SK-N-SH treated with all-trans-retinoic acid at 6 μM for 48 hours (cell line): ENCODE measurements at regions not wholly inside any gene's neighbourhood (a gene's known extent, or its start where the extent isn't known, plus 50 kb on each side); places are given as distances from the start of the nearest gene placed in this dataset.

Source experiments
- ATAC-seq: fragments of 200-7000 bp; cut with Tn5 transposase; 3 replicates; pipeline ENCODE4 v1.9.1; 2020; ENCODE audit warnings: mild to moderate bottlenecking, moderate library complexity
- ARNTL ChIP-seq: fragments of 450-650 bp; formaldehyde crosslinking; IDR thresholded peaks from 2 replicates; pipeline ENCODE4 v1.5.0; 2020; ENCODE audit warnings: low read depth, mild to moderate bottlenecking, moderate library complexity, borderline replicate concordance
- BACH2 ChIP-seq: fragments of 250-450 bp; sonication (Bioruptor Pico); IDR thresholded peaks from 2 replicates; pipeline ENCODE4 v1.9.0; 2021; ENCODE audit warnings: mild to moderate bottlenecking, borderline replicate concordance
- CSDC2 ChIP-seq: fragments of 250-450 bp; sonication (Bioruptor Pico); IDR thresholded peaks from 2 replicates; pipeline ENCODE4 v1.5.0; 2020; ENCODE audit warnings: mild to moderate bottlenecking, moderate library complexity
- ESRRG ChIP-seq: fragments of 250-450 bp; sonication (Bioruptor Pico); IDR thresholded peaks from 2 replicates; pipeline ENCODE4 v1.6.1; 2021; ENCODE audit warnings: mild to moderate bottlenecking
- GLIS3 ChIP-seq: fragments of 250-450 bp; sonication (Bioruptor Pico); IDR thresholded peaks from 2 replicates; pipeline ENCODE4 v1.5.0; 2020; ENCODE audit warnings: mild to moderate bottlenecking, moderate library complexity
- ISL1 ChIP-seq: fragments of 250-450 bp; sonication (Bioruptor Pico); IDR thresholded peaks from 2 replicates; pipeline ENCODE4 v2.1.2; 2022; ENCODE audit warnings: mild to moderate bottlenecking, moderate library complexity
- OSR1 ChIP-seq: fragments of 250-450 bp; sonication (Bioruptor Pico); IDR thresholded peaks from 2 replicates; pipeline ENCODE4 v1.8.0; 2022; ENCODE audit warnings: moderate library complexity, mild to moderate bottlenecking, inconsistent platforms
- POU6F1 ChIP-seq: fragments of 250-450 bp; sonication (Bioruptor Pico); IDR thresholded peaks from 2 replicates; pipeline ENCODE4 v1.8.0; 2021; ENCODE audit warnings: low read depth, mild to moderate bottlenecking, moderate library complexity, borderline replicate concordance
- PPARA ChIP-seq: fragments of 250-450 bp; sonication (Bioruptor Pico); IDR thresholded peaks from 2 replicates; pipeline ENCODE4 v1.5.0; 2020; ENCODE audit warnings: mild to moderate bottlenecking, borderline replicate concordance
- RARB ChIP-seq: fragments of 250-450 bp; sonication (Bioruptor Pico); IDR thresholded peaks from 2 replicates; pipeline ENCODE4 v1.8.0; 2021; ENCODE audit warnings: mild to moderate bottlenecking, moderate library complexity
- SNAI2 ChIP-seq: fragments of 250-450 bp; sonication (Bioruptor Pico); IDR thresholded peaks from 2 replicates; pipeline ENCODE4 v1.5.0; 2020; ENCODE audit warnings: mild to moderate bottlenecking, moderate library complexity
- TCF4 ChIP-seq: fragments of 250-450 bp; sonication (Bioruptor Pico); IDR thresholded peaks from 2 replicates; pipeline ENCODE4 v1.8.0; 2021; ENCODE audit warnings: mild to moderate bottlenecking, moderate library complexity, borderline replicate concordance
- TOX ChIP-seq: fragments of 250-450 bp; sonication (Bioruptor Pico); IDR thresholded peaks from 2 replicates; pipeline ENCODE4 v1.8.0; 2021; ENCODE audit warnings: mild to moderate bottlenecking, moderate library complexity, borderline replicate concordance
- TSHZ2 ChIP-seq: fragments of 250-450 bp; sonication (Bioruptor Pico); IDR thresholded peaks from 2 replicates; pipeline ENCODE4 v1.5.0; 2020; ENCODE audit warnings: mild to moderate bottlenecking, moderate library complexity
- ZC3H10 ChIP-seq: fragments of 250-450 bp; sonication (Bioruptor Pico); IDR thresholded peaks from 2 replicates; pipeline ENCODE4 v1.5.1; 2021; ENCODE audit warnings: mild to moderate bottlenecking, moderate library complexity
- ZFP3 ChIP-seq: fragments of 250-450 bp; sonication (Bioruptor Pico); IDR thresholded peaks from 2 replicates; pipeline ENCODE4 v1.5.0; 2020; ENCODE audit warnings: mild to moderate bottlenecking, moderate library complexity
- ZFP30 ChIP-seq: fragments of 450-650 bp; formaldehyde crosslinking; IDR thresholded peaks from 2 replicates; pipeline ENCODE4 v1.5.0; 2022; ENCODE audit warnings: mild to moderate bottlenecking, moderate library complexity
- ZNF565 ChIP-seq: fragments of 450-650 bp; formaldehyde crosslinking; conservative IDR thresholded peaks from 2 replicates; pipeline ENCODE4 v1.5.0; 2020; ENCODE audit warnings: low read depth, mild to moderate bottlenecking, moderate library complexity
- ZNF70 ChIP-seq: fragments of 450-650 bp; formaldehyde crosslinking; IDR thresholded peaks from 2 replicates; pipeline ENCODE4 v1.5.0; 2020; ENCODE audit warnings: mild to moderate bottlenecking, moderate library complexity
- ZNF8 ChIP-seq: fragments of 450-650 bp; formaldehyde crosslinking; IDR thresholded peaks from 2 replicates; pipeline ENCODE4 v1.5.0; 2020; ENCODE audit warnings: mild to moderate bottlenecking, moderate library complexity
- TF ChIP-seq, protein P1 (sequence below): fragments of 250-450 bp; sonication (Bioruptor Pico); IDR thresholded peaks from 2 replicates; pipeline ENCODE4 v1.5.1; 2021; ENCODE audit warnings: mild to moderate bottlenecking, moderate library complexity
- TF ChIP-seq, protein P2 (sequence below): fragments of 250-450 bp; sonication (Bioruptor Pico); IDR thresholded peaks from 2 replicates; pipeline ENCODE4 v1.8.0; 2020; ENCODE audit warnings: mild to moderate bottlenecking, moderate library complexity, borderline replicate concordance
- TF ChIP-seq, protein P3 (sequence below): fragments of 250-450 bp; sonication (Bioruptor Pico); IDR thresholded peaks from 2 replicates; pipeline ENCODE4 v1.5.1; 2020; ENCODE audit warnings: low read depth, mild to moderate bottlenecking, moderate library complexity

DNA sequence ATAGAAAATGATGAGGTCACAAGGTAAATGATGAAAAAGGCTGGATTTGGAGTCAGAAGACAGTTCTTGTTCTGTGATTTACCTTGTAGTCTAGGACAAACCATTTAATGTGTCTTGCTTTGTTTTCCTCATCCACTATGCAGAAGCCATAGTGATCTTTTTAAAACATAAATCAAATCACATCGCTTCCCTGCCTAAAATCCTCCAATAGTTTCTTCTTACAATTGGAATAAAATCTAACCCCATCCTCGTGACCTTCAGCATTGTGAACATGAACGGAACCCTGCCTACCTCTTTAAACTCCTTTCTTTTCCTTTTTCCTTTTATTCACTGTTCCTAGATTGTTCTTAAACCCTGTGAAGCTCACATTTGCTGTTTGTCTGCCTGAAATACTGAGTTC is 204.9 kb upstream of the SAMSN1 start:
- no peak for TF ChIP-seq ZNF565 (CRISPR knock-in tag)
- TF ChIP-seq CSDC2 (CRISPR knock-in tag): no peak
- TF ChIP-seq GLIS3 (CRISPR knock-in tag): no peak
- no peak for TF ChIP-seq ZNF8 (CRISPR knock-in tag)
- no peak for TF ChIP-seq ZNF70 (CRISPR knock-in tag)
- TF ChIP-seq PPARA (CRISPR knock-in tag): no peak
- TF ChIP-seq BACH2 (CRISPR knock-in tag): no peak
- TF ChIP-seq, protein P1, sequence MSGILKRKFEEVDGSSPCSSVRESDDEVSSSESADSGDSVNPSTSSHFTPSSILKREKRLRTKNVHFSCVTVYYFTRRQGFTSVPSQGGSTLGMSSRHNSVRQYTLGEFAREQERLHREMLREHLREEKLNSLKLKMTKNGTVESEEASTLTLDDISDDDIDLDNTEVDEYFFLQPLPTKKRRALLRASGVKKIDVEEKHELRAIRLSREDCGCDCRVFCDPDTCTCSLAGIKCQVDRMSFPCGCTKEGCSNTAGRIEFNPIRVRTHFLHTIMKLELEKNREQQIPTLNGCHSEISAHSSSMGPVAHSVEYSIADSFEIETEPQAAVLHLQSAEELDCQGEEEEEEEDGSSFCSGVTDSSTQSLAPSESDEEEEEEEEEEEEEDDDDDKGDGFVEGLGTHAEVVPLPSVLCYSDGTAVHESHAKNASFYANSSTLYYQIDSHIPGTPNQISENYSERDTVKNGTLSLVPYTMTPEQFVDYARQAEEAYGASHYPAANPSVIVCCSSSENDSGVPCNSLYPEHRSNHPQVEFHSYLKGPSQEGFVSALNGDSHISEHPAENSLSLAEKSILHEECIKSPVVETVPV (CRISPR knock-in tag): no peak
- TF ChIP-seq ARNTL: no peak
- no peak for TF ChIP-seq ESRRG (CRISPR knock-in tag)
- TF ChIP-seq ISL1 (CRISPR knock-in tag): no peak
- TF ChIP-seq POU6F1 (CRISPR knock-in tag): no peak
- TF ChIP-seq, protein P2, sequence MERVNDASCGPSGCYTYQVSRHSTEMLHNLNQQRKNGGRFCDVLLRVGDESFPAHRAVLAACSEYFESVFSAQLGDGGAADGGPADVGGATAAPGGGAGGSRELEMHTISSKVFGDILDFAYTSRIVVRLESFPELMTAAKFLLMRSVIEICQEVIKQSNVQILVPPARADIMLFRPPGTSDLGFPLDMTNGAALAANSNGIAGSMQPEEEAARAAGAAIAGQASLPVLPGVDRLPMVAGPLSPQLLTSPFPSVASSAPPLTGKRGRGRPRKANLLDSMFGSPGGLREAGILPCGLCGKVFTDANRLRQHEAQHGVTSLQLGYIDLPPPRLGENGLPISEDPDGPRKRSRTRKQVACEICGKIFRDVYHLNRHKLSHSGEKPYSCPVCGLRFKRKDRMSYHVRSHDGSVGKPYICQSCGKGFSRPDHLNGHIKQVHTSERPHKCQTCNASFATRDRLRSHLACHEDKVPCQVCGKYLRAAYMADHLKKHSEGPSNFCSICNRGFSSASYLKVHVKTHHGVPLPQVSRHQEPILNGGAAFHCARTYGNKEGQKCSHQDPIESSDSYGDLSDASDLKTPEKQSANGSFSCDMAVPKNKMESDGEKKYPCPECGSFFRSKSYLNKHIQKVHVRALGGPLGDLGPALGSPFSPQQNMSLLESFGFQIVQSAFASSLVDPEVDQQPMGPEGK (CRISPR knock-in tag): no peak
- TF ChIP-seq TCF4 (CRISPR knock-in tag): no peak
- no peak for TF ChIP-seq ZC3H10 (CRISPR knock-in tag)
- no peak for TF ChIP-seq RARB (CRISPR knock-in tag)
- TF ChIP-seq TSHZ2: no peak
- no peak for TF ChIP-seq TOX (CRISPR knock-in tag)
- no peak for ATAC-seq

GRCh38 chr21:14750041-14750440 is 203.9 kb upstream of the SAMSN1 start:
- TF ChIP-seq ZNF70 (CRISPR knock-in tag): no peak
- TF ChIP-seq, protein P3, sequence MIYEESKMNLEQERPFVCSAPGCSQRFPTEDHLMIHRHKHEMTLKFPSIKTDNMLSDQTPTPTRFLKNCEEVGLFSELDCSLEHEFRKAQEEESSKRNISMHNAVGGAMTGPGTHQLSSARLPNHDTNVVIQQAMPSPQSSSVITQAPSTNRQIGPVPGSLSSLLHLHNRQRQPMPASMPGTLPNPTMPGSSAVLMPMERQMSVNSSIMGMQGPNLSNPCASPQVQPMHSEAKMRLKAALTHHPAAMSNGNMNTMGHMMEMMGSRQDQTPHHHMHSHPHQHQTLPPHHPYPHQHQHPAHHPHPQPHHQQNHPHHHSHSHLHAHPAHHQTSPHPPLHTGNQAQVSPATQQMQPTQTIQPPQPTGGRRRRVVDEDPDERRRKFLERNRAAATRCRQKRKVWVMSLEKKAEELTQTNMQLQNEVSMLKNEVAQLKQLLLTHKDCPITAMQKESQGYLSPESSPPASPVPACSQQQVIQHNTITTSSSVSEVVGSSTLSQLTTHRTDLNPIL (CRISPR knock-in tag): no peak
- no peak for TF ChIP-seq ARNTL
- no peak for TF ChIP-seq ZC3H10 (CRISPR knock-in tag)
- no peak for TF ChIP-seq ZFP3 (CRISPR knock-in tag)
- TF ChIP-seq GLIS3 (CRISPR knock-in tag): no peak
- TF ChIP-seq OSR1 (CRISPR knock-in tag): no peak
- no peak for TF ChIP-seq ZFP30 (CRISPR knock-in tag)
- TF ChIP-seq, protein P2 (CRISPR knock-in tag): no peak
- TF ChIP-seq BACH2 (CRISPR knock-in tag): no peak
- TF ChIP-seq CSDC2 (CRISPR knock-in tag): no peak
- TF ChIP-seq ZNF565 (CRISPR knock-in tag): no peak
- TF ChIP-seq TSHZ2: no peak
- TF ChIP-seq SNAI2: no peak
- TF ChIP-seq ESRRG (CRISPR knock-in tag): no peak
- TF ChIP-seq TCF4 (CRISPR knock-in tag): no peak
- TF ChIP-seq, protein P1 (CRISPR knock-in tag): no peak
- no peak for TF ChIP-seq ISL1 (CRISPR knock-in tag)
- no peak for ATAC-seq
